ENCODE measurements at regions not wholly inside any gene's neighbourhood (a gene's known extent, or its start where the extent isn't known, plus 50 kb on each side); places are given as distances from the start of the nearest gene placed in this dataset.

DNA sequence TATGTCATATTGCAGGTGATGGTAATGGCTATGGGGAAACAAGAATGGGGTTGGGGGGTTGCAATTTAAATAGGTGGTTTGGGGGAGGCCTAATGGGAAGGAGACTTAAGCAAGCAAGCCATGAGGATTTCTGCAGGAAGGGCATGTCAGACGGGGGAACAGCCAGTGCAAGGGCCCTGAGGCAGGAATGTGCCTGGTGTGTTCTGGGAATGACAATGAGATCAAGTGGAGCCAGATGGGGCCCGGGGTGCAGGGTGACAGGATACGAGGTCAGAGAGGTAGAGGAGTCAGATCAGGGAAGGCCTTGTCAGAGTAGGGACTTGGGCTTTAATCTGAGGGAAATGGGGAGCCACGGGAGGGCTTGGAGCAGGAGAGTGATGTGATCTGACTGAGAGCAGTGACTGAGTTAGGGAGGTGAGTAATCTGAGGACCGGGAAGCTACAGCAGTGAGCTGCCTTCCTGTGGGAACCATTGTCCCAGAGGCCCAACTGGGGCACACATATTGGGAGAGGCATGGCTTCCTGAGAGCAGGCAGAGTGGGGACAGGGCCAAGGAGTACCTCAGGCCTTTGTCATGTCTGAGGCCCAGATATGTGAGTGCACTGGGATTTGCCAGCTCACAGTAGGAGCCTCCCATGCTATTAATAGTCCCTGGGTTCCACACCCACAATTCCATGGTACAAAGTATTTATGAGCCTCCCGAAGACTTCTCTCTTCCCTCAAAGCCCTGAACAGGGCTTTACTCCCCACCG is 139.8 kb downstream of the BCOR start:
- H3K4me2 ChIP-seq: no peak overlapping the region
- peaks cover 0 to 3% of the 10 kb centered on the region in 2 experiments; a peak in 1 of 4 replicates for H3K4me1 ChIP-seq (ENCODE audit: control insufficient read depth in 1 of 2, insufficient read depth in 2 of 2, low read depth in 1 of 2, low read length in 1 of 2)
- H2AFZ ChIP-seq (ENCODE audit: low read depth): no peak overlapping the region
- ChIA-PET POLR2A (no interaction called here), CTCF (no interaction called here)
- DNase-seq: no peak
- no peak overlapping the region for H3K27ac ChIP-seq (ENCODE audit: low read depth in 2 of 2, low read length in 1 of 2)
- H3K9ac ChIP-seq: no peak overlapping the region
- no peaks in the 10 kb centered on the region for H3F3A ChIP-seq (replicated peaks; ENCODE audit: insufficient read depth)
- TF ChIP-seq NFIC (IDR thresholded peaks at IDR 0.05; ENCODE audit: borderline replicate concordance) (no peak), USF1 (IDR thresholded peaks at IDR 0.05; ENCODE audit: borderline replicate concordance, low read depth) (no peak), TEAD4 (IDR thresholded peaks at IDR 0.05; ENCODE audit: borderline replicate concordance, insufficient read depth) (no peak), PBX3 (IDR thresholded peaks at IDR 0.05) (no peak), RXRA (IDR thresholded peaks at IDR 0.05; ENCODE audit: borderline replicate concordance, low read depth) (no peak), NRF1 (IDR thresholded peaks at IDR 0.05; ENCODE audit: low read depth, low read length) (no peak), YY1 (IDR thresholded peaks at IDR 0.05; ENCODE audit: low read depth) (no peak), IRF3 (IDR thresholded peaks at IDR 0.05; ENCODE audit: low read depth, low read length) (no peak), RFX5 (IDR thresholded peaks at IDR 0.05; ENCODE audit: low read length) (no peak), MEF2A (IDR thresholded peaks at IDR 0.05; ENCODE audit: borderline replicate concordance, low read depth) (no peak), ELF1 (IDR thresholded peaks at IDR 0.05) (no peak), GATA2 (CRISPR knock-in tag; IDR thresholded peaks at IDR 0.05) (no peak), EZH2phosphoT487 (IDR thresholded peaks at IDR 0.05; ENCODE audit: borderline replicate concordance, low read depth) (no peak)
- TF ChIP-seq, protein P1, sequence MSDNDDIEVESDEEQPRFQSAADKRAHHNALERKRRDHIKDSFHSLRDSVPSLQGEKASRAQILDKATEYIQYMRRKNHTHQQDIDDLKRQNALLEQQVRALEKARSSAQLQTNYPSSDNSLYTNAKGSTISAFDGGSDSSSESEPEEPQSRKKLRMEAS (IDR thresholded peaks at IDR 0.05; ENCODE audit: low read depth): no peak
- H3K27me3 ChIP-seq (ENCODE audit: insufficient read depth): no peaks in the 10 kb centered on the region; the same call in 1 of the 2 replicates
- H3K9me3 ChIP-seq: no peaks in the 10 kb centered on the region
- 40% methylated on average over 7 of the region's 7 CpGs for WGBS (ENCODE audit: low lambda C conversion rate)
- H4K20me1 ChIP-seq (ENCODE audit: insufficient read depth): no peaks in the 10 kb centered on the region
- H3K9me2 ChIP-seq: no peaks in the 10 kb centered on the region
- H3K79me2 ChIP-seq (ENCODE audit: insufficient read depth): no peaks in the 10 kb centered on the region
- no peak overlapping the region for H3K4me3 ChIP-seq (ENCODE audit: low read depth in 2 of 2, low read length in 1 of 2)
- H3K36me3 ChIP-seq (replicated peaks in 1 of 2; ENCODE audit: control insufficient read depth in 1 of 2, insufficient read depth in 2 of 2, low read length in 1 of 2): no peaks in the 10 kb centered on the region

DNA sequence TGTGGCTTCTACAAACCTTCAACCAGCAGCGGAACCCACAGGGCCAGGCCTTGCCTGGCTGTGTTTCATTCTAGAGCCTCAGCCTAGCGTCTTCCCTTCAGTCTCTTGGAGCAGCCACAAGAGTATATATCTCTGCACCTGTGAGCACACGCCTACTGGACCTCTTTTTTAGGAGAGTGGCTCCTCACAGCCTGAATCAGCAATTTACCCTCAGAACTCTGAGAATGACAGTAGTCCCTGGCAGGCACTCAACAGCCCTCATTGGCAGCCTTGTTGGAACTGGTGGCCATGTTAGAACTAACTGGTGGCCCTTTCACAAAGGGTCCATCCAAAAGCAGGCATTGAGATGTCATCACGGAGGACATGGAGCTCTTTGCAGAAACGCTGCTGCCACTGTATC is 138.9 kb downstream of the BCOR start:
- H3K4me1 ChIP-seq (ENCODE audit: control insufficient read depth in 1 of 2, insufficient read depth in 2 of 2, low read depth in 1 of 2, low read length in 1 of 2): peaks cover 0 to 3% of the 10 kb centered on the region in 2 experiments; a peak in 1 of 4 replicates
- CTCF ChIA-PET: no interaction called here
- 51% methylated on average over 4 of the region's 5 CpGs for WGBS (ENCODE audit: low lambda C conversion rate)
- TF ChIP-seq NFIC (IDR thresholded peaks at IDR 0.05; ENCODE audit: borderline replicate concordance) (no peak), SMC3 (IDR thresholded peaks at IDR 0.05; ENCODE audit: low read depth, low read length) (no peak), EZH2phosphoT487 (IDR thresholded peaks at IDR 0.05; ENCODE audit: borderline replicate concordance, low read depth) (no peak), NRF1 (IDR thresholded peaks at IDR 0.05; ENCODE audit: low read depth, low read length) (no peak), JUND (IDR thresholded peaks at IDR 0.05) (no peak), REST (IDR thresholded peaks at IDR 0.05; ENCODE audit: low read depth, low read length) (no peak), PBX3 (IDR thresholded peaks at IDR 0.05) (no peak), ELF1 (IDR thresholded peaks at IDR 0.05) (no peak), FOXM1 (IDR thresholded peaks at IDR 0.05; ENCODE audit: low read depth) (no peak), RFX5 (IDR thresholded peaks at IDR 0.05; ENCODE audit: low read length) (no peak)

More for the DNA sequence above, 138.9 kb downstream of the BCOR start:
- H3K4me2 ChIP-seq: no peak overlapping the region
- H2AFZ ChIP-seq (ENCODE audit: low read depth): no peak overlapping the region
- no peaks in the 10 kb centered on the region for H3K9me3 ChIP-seq
- POLR2A ChIA-PET: no interaction called here
- no peaks in the 10 kb centered on the region for H3F3A ChIP-seq (replicated peaks; ENCODE audit: insufficient read depth)
- H3K4me3 ChIP-seq (ENCODE audit: low read depth in 2 of 2, low read length in 1 of 2): no peak overlapping the region
- DNase-seq: no peak
- no peaks in the 10 kb centered on the region; the same call in 1 of the 2 replicates for H3K27me3 ChIP-seq (ENCODE audit: insufficient read depth)
- H3K27ac ChIP-seq (ENCODE audit: low read depth in 2 of 2, low read length in 1 of 2): no peak overlapping the region
- no peaks in the 10 kb centered on the region for H3K36me3 ChIP-seq (replicated peaks in 1 of 2; ENCODE audit: control insufficient read depth in 1 of 2, insufficient read depth in 2 of 2, low read length in 1 of 2)
- no peaks in the 10 kb centered on the region for H3K79me2 ChIP-seq (ENCODE audit: insufficient read depth)
- no peaks in the 10 kb centered on the region for H3K9me2 ChIP-seq
- H3K9ac ChIP-seq: no peak overlapping the region
- no peaks in the 10 kb centered on the region for H4K20me1 ChIP-seq (ENCODE audit: insufficient read depth)
